NOMO-1 treated with DMSO at 0.1 percent for 48 hours (cell line): ENCODE measurements at regions not wholly inside any gene's neighbourhood (a gene's known extent, or its start where the extent isn't known, plus 50 kb on each side); places are given as distances from the start of the nearest gene placed in this dataset.
"Not testable (repeated sequence)": the region's sequence is repeated elsewhere in the genome, so short reads cannot be mapped to it uniquely, and the experiment has no call there.

ENCODE experiments used
- DNase-seq: peaks from one replicate; lab custom pipeline; 2025; ENCODE audit not compliant: unreplicated experiment; lab: John Stamatoyannopoulos, UW

- DNase-seq = no peak
Measured at GRCh38 chr2:184402381-184402780, 195.9 kb upstream of the ZNF804A start.

DNA sequence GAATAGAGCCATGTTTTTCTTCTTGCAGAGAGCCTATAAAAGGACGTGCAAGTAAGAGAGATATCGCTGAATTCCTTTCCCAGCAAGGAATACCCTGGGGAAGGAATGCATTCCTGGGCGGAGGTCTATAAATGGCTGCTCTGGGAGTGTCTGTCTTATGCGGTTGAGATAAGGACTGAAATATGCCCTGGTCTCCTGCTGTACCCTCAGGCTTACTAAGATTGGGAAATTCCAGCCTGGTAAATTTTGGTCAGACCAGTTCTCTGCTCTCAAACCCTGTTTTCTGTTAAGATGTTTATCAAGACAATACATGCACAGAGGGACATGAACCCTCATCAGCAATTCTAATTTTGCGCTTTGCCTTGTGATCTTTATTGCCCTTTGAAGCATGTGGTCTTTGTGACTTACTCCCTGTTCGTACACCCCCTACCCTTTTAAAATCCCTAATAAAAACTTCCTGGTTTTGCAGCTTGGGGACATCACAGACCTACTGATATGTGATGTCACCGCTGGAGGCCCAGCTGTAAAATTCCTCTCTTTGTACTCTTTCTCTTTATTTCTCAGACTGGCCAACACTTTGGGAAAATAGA is 191.2 kb upstream of the ZNF804A start:
- not testable (repeated sequence) for DNase-seq

DNA sequence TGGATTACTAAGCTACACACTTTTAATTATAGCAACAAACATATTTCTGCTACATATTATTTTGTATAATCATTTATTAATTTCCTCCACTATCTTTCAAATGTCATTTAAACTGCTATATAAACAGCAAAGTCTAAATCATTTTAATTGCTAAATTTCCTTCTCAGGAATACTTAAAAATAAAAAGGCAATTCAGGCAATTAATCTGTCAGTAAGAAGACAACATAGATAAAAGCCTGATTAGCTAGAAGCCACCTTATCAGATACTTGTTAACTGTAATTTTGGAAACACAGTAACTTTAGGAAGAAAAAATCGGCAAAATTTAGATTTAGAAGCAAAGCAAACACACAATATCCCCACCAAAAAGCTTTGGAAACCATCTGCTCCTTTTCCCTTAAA is 188.2 kb upstream of the ZNF804A start:
- no peak for DNase-seq

GRCh38 chr2:184413221-184413620 is 185.1 kb upstream of the ZNF804A start:
- no peak for DNase-seq

DNA sequence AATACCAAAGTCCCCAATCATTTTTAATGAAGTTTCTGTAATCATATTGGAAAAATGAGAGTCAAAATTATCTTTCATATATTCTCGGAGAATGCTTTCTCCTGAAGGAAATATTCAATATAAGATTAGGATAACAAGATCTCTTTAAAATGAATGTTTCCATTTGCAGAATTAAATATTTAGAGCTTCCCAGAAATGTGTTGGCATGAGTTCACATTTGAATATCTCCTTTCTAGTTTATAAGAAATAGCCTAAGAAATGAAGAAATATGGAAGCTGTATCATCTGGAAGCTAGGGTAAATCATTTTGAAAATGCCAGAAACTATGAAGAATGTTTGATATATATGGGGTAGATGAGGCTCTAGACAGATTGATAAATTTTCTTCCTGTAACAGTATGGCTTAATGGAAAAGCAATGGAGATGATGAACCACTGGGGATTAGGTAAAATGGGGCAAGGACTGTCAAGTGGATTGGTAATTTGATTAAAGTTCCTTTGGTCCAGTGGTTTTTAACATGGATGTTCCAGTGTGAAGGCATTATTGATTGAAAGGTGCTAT is 184.6 kb upstream of the ZNF804A start:
- DNase-seq = no peak

GRCh38 chr2:184416146-184416913 is 182.0 kb upstream of the ZNF804A start:
- no peak for DNase-seq

- DNase-seq = no peak
Measured at GRCh38 chr2:184419744-184420143, 178.6 kb upstream of the ZNF804A start.

GRCh38 chr2:184421456-184421855 is 176.9 kb upstream of the ZNF804A start:
- not testable (repeated sequence) for DNase-seq

- DNase-seq = no peak
Measured at GRCh38 chr2:184425083-184425482, 173.2 kb upstream of the ZNF804A start.

- no peak for DNase-seq
Measured at GRCh38 chr2:184444217-184444616, 154.1 kb upstream of the ZNF804A start.

GRCh38 chr2:184444623-184445223 is 153.6 kb upstream of the ZNF804A start:
- DNase-seq = no peak

- no peak for DNase-seq
Measured at GRCh38 chr2:184449760-184450159, 148.6 kb upstream of the ZNF804A start.

DNA sequence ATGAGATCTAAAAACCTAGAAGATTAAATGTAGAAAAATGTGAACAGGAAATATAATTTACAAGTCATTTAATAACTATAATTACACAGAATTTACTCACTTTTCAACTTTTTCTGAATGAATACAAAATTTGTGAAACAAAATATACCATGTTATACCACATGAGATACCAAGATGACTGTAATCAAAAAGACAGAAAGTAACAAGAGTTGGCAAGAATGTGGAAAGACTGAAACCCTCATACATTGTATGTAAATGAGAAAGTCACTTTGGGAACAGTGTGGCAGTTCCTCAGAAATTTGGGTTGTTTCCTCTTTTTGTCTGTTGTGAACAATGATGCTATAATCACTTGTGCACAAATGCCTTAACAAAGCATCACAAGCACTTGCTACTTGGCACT is 145.4 kb upstream of the ZNF804A start:
- DNase-seq = no peak

DNA sequence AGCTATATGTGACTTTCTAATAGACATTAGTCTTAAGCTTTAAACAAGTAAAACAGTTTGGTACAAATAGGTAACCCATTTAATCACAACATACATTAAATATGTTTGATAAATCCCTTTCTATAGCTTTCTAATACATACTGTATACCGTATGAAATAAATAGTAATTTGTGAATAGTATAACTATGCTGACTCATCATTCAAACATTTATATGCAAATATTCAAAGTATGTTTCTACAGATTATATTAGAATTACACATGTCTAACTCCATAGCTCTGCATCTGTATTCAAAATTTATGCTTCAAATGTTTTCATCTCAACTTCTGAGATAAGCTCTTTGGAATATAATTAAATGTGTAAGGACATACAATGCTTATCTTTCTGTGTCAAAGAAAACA is 142.7 kb upstream of the ZNF804A start:
- DNase-seq = no peak

- DNase-seq = not testable (repeated sequence)
Measured at GRCh38 chr2:184456693-184457092, 141.6 kb upstream of the ZNF804A start.

GRCh38 chr2:184463102-184463865 is 135.0 kb upstream of the ZNF804A start:
- no peak for DNase-seq

DNA sequence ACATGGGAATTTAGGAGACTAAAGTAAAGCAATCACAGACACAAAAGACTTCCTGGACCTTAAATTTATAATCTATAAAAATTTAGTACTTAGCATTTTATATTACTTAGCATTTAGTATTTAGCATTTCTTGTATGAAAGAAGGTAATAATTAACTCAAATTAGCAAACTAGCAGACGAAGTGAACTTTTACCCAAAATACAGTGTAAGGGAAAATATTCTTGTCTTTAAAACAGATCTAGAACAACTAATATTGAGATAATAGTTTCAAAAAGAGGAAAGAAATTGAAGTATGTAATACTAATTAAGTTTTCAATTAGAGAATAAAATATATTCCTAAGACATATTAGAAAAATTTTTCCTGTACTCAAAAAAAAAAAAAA is 134.5 kb upstream of the ZNF804A start:
- DNase-seq = no peak

GRCh38 chr2:184468826-184469225 is 129.5 kb upstream of the ZNF804A start:
- no peak for DNase-seq

- no peak for DNase-seq
Measured at GRCh38 chr2:184472481-184472880, 125.8 kb upstream of the ZNF804A start.

DNA sequence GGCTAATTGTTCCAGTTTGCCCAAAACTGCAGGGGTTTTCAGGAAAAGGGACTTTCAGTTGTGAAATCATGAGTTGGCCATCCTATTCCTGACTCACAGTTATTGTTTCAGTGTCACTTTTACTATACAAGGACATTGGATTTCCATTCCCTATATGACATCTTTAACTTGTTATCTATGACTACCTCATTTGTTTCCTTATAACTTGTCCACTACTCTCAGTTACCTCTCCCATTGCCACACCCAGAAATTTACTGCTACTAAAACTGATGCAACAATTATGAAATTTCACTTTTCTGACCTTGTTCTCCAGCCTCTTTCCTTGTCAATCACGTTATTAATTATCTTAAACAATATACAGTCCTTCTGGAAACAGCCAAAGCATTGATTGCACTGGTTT is 116.5 kb upstream of the ZNF804A start:
- DNase-seq = no peak

DNA sequence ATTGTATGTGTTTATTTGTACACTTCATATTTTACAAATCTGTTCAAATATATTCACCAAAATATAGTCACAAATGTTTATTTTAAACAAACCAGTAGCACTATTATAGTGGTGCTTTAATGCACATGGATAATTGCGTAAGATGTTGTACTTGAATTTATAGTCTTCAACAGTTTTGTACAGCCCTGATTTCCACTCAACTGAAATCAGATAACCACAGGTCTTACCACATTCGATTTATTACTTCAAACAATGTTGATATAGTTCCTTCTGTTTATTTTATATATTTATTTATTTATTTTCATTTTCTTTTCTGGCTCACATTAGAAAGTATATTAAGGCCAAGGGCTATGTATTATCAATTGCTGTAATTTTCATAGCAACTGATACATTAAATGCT is 99.4 kb upstream of the ZNF804A start:
- no peak for DNase-seq
